GM21360 (cell line): ENCODE measurements at regions not wholly inside any gene's neighbourhood (a gene's known extent, or its start where the extent isn't known, plus 50 kb on each side); places are given as distances from the start of the nearest gene placed in this dataset.

Experiments used
- ATAC-seq: cut with Tn5 transposase; IDR thresholded peaks from one replicate; pipeline ENCODE4 v1.9.1; 2021; ENCODE audit warnings: mild to moderate bottlenecking, moderate library complexity; ENCODE audit not compliant: unreplicated experiment

DNA sequence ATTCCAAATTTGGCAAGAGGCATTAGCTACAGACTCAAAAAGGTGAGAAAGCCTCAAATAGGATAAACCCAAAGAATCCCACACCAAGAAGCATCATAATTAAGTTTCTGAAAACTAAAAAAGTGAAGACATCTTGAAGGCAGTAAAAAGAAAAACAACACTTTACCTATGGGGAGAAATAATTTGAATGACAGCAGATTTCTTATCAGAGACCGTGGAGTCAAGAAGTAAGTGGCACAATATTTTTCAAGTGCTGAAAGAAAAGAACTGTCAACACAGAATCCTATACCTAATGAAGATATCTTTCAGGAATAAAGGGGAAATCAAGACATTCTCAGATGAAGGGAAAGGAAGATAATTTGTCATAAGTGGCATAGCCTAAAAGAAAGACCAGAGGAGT is 193.3 kb upstream of the CHD6 start:
- no peak for ATAC-seq

GRCh38 chr20:41800040-41800439 is 181.9 kb upstream of the CHD6 start:
- ATAC-seq, result no peak

DNA sequence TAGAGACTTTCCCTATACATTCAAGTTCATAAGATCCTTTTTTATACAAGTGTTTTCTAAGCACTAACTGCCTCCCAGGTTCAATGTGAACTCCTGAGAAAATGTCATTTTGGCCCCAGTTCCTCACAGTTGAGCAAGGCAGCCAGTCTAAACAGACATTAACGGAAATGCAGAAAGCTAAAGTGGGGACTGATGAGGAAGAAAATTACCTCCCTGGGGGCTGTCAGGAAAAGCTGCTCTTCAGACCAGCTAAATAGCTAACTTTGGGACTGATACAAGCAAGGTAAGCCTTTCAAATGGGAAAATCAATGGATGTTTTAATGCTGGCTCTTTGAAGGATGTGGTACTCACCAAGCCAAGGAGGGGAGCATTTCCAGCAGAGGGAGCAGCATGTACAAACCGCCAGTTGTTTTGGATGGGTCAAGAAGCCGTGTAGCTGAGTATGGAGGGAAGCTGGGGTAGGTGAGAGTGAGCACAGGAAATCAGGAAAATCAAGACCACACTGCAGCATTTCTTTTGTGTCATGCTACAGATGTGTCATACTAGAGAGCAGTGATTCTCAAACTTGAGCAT is 180.8 kb upstream of the CHD6 start:
- ATAC-seq, result no peak

DNA sequence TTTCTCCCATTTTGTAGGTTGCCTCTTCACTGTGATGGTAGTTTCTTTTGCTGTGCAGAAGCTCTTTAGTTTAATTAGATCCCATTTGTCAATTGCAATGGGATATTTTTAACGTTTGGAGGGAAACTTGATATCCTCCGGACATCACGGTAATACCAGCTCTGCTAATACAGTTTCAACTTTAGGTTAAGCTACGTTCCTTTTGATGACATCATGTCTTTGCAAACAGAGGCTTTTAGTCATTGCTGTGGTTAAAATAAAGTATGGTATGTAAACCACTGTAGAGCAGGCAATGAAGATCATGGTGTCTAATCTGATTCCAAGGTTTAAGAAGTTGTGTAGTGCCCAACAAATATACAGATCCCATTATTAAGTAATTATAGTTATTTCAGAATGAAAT is 168.0 kb upstream of the CHD6 start:
- no peak for ATAC-seq

GRCh38 chr20:41784209-41784958 is 166.2 kb upstream of the CHD6 start:
- no peak for ATAC-seq

DNA sequence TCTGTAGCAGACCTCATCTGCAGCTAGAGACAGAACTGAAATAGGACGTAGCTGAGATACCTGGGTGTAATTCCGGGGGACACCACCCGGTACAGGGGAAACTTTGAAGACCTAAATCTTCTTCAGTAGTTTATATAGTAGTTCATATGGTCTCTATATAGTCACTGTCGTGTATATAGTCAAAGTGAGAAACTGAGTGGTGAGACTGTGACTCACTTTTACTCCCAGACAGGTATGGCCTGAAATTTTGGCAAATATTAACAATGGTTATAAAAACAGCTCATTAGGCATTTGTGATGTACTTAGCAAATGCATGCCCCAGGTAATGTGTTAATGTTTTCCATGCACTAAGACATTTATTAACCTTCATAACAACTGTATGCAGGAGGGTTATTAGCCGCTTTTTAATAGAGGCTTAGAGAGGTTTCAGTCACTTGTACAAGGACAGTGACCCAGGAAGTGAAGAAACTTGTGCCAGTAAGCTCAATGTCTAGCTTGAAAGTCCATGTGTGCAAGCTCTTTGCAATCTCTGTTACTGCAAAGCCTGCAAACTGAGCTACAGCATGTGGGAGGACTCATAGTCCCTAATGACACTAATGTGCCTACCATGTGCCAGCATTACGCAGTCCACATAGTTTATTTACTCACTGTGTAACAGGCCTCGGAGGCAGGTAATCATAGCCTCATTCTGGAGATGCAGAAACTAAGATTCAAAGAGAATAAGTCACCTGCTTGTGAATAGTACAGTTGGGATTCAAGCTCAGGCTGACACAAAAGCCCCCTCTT is 165.4 kb upstream of the CHD6 start:
- no peak for ATAC-seq

GRCh38 chr20:41782730-41783406 is 164.7 kb upstream of the CHD6 start:
- no peak for ATAC-seq

DNA sequence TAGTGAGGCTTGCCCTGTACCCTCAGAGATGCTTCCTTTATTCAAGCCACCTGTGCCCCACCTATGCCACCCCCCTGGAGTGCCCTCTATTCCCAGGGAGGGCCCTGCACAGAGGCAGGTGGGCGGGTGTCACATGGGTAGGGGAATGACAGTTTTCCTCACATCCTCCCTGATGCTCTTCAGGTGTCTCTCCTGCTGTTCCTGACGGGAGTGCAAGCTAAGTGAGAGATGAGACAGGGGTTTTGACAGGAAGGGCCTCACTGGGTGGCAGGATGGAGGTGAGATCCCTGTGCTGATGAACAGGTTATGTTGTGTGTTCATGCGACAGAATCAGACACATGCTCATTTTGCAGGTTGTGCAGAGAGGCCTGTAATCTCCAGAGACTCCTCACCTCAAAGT is 164.1 kb upstream of the CHD6 start:
- ATAC-seq, result no peak

DNA sequence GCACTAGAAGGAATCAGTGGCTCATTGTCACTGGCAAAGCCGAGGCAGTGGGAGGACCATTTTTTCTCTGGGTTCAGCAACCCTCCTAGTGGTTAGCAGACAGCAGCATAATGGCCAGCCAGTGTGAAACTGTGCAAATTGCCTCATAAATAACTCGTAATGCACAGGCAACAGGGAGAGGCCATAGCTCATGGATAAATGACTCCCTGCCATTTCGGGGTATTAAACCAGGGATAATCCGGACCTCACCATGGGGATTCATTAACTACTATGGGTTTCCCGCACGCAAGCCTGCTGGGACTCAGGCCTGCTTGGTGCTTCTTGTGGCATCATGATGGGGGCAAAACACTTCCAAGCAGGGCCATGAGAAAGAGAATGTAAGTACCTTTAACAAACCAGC is 158.2 kb upstream of the CHD6 start:
- ATAC-seq, result no peak

- ATAC-seq, result no peak
Measured at GRCh38 chr20:41774291-41774690, 156.1 kb upstream of the CHD6 start.

DNA sequence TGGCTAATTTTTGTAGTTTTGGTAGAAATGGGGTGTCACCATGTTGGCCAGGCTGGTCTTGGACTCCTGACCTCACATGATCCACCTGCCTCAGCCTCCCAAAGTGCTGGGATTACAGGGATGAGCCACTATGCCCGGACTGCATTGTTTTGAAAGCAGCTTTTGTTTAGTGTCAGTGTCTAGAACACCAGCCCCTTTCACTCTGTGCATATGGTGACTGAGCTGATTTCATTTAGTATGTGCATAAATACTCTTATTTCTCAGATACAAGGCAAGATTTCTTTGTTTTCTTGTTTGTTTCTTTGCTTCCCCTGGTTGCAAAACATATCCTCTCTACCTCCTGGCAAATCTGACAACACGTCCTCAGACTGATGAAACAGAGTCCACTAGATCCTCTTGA is 152.8 kb upstream of the CHD6 start:
- ATAC-seq, result no peak

DNA sequence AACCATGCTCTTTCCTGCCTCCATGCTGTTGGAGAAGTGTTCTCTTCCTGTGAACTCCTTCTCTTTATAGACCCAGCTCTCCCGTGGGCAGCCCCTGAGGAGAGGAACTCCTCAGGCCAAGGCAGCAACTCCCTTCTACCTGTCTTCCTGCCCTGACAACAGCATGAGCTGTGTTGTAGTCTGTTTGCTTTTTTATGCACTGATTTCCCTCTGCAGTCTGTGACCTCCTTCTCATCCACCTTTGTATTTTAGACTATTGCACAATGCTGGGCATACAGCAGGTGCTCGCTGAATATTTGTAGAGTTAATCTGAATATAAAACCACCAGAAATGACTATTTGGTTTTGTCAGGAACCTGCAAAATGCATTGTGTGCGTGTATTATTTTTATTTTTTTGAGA is 152.2 kb upstream of the CHD6 start:
- ATAC-seq, result no peak

- ATAC-seq, result no peak
Measured at GRCh38 chr20:41769592-41770018, 151.4 kb upstream of the CHD6 start.

DNA sequence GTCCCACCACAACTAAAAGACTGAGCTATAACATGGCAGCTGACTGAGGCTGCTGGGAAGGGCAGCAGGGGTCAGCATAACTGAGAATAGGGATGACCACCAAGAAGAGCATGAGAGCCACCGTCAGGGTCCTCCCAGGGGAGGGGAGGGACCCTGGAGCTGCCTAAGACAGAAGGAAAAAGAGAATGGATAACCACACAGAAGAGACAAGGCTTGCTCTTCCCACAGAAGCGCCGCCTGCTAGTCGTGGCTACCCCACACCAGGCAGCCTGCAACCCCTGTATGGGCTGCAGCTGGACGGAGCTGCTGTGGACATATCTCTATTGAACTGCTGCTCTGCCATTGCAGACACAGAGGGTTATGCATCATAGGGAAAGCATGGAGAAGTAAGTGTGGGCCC is 132.0 kb upstream of the CHD6 start:
- ATAC-seq, result no peak

GRCh38 chr20:41748756-41749582 is 130.8 kb upstream of the CHD6 start:
- ATAC-seq, result no peak

DNA sequence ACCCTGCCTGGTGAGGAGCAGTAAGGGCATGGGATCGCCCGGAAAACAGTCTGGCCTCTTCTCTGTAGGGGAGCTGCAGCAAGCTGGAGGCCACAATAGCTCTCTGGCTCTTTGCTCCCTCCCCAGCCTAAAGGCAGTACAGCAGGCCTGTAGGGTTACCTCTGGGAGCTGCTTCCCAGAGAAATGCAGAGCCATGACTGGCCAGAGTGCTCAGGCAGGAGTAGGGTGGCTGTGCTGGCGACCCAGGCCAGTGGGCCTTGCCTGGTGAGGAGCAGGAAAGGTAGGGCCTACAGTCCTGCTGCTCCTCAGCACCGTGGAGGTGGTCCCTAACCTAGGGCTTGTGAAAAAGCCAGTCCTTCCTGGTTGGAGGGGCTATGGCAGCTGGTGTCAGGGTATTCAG is 129.9 kb upstream of the CHD6 start:
- ATAC-seq, result no peak

DNA sequence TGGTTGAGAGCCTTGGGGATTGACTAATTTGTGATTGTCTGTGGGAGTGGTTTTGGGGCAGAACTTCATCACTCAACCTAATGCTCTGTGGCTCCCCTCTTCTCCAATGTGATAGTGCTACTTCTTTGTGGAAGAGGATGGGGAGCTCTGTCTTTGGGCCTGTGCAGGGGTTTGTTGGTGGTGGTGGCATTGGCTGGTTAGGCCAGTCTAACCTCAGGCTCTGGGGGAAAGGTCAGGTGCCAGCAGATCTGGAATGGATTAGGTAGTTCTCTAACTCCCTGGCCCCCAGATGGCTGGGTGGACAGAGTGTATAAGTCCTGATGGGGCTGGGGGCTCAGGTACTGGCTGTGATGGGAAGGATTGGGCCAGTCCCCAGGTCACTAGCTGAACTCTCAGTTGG is 129.0 kb upstream of the CHD6 start:
- no peak for ATAC-seq

DNA sequence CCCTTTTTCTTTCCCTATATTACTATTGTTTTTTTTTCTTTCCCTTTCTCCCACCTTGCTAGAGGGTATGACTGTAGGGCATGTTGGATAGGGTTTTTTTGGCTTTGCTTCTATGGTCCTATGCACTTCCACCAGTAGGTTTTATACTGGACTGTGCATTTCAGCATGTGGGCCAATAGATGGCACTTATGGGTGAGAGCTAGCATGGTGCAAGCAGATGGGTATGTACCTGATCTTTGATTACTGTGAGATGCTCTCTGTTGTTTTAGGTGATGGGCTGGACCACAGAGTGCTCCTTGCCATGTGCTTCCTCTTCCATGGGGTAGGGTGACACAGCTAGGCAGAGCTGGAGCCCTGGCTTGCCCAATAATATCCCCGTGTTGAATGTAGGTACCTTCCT is 128.5 kb upstream of the CHD6 start:
- ATAC-seq, result no peak

- ATAC-seq, result peak; percentile 82
Measured at GRCh38 chr20:41738604-41739206, 120.5 kb upstream of the CHD6 start.

DNA sequence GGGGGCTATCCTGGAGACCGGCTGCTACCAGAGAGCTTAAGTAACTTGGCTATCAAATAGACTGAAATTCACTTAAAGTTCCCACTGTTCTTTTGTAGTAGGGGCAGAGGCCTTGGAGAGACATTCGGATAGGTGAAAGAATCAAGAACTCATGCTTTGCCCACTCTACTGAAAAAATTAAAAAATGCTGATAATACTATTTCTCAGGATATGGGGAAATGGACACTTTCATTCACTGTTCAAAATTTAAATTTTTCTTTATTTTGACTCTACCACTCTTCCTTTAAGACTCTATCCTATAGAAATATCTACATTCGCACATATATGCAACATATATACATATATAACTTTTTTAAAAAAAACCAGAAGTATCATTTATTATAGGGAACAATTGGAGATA is 117.8 kb upstream of the CHD6 start:
- no peak for ATAC-seq
